ENCODE measurements at regions not wholly inside any gene's neighbourhood (a gene's known extent, or its start where the extent isn't known, plus 50 kb on each side); places are given as distances from the start of the nearest gene placed in this dataset.
A peak's percentile ranks its signal among the peaks of the same experiment; 100 is the strongest.
"Not testable (repeated sequence)": the region's sequence is repeated elsewhere in the genome, so short reads cannot be mapped to it uniquely, and the experiment has no call there.

DNA sequence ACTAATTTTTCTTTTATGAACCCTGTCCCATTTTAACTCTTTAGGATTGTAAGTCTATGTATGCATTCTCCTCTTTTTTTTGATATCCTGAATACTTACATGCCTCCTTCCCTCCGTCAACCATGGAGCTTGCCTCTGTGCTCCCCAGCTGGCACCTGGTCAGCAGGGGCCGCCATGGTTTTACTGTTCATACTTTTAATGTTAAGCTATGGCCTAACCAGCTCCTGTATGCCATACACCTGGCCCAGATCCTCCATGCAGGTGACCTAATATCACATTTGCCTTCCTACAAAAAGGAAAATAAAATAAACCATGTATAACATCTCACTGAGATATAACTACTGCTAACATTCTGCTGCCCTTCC is 283.1 kb upstream of the TRIB2 start:
- DNase-seq = no peak

DNA sequence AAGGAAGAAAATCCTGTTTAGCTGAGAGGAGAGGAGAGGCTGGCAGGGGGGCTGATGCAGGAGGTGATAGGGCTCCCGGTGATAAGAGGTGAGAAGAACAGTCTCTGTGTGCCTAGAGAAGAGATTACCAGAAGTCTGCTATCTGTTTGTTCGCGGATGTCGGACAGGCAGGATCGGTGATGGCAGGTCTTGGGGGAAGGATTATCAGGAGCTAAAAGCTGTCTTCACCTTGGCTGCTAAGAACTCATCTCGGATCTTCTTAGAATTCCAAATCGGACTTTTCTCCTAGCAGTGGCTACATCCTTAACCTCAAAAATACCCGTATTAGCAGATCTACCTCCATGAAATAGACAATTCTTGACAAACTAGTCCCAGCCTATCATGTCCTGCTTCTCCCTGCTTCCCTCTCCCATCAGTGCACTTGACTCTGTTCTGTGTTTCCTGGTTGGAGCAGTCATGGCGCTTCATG is 282.1 kb upstream of the TRIB2 start:
- no peak for DNase-seq

DNA sequence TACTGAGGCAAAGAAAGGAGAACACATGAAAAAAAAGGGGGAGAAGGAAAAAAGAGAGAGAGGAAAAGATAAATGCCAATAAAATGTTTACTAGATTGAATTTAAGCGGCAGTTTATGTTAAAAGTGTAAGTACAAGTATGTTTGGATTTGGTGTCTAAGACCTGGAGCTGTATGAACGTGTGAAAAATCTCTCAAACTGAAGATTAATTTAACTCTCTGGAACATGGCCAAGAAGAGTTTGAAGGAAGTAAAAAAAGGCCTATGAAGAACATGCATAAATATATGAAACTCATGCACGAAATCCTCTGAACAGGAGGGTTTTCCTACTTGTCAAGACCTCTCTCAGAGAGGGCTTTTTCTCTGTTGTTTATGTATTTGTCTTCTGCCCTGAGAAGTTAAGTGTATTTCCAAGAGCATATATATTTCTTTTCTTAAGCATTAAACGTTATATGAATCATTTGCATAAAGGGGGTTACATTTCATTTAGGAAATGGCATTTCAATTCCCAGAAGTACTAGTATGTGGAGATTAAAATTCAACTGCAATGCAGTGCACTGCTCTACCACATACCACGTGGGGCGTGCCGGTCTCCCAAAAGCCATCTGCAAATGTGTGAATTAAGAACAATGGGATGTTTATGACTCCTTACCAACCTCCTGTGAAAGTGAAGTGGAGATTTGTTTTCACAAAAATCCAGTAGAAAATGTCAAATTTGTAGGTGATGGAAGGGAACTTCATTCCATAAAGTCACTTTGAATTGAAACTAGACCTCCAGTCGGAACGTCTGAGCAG is 281.1 kb upstream of the TRIB2 start:
- no peak for DNase-seq

DNA sequence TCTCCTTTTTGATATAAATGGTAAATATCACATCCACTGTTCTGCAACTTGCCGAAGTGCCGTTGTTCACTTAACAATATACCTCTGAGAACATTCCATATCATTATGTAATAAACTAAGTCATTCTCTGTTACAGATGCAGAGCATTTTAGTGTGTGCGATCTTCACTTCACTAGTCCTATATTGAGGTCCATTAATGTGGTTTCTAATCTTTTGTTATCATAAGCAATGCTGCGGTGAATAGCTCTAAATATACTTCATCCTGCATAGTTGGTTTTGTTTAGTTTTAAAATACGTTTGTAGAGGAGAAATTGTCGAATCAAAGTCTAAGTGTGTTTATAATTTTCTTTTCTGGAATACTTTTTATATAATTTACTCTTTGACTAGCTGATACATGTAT is 280.3 kb upstream of the TRIB2 start:
- no peak for DNase-seq

DNA sequence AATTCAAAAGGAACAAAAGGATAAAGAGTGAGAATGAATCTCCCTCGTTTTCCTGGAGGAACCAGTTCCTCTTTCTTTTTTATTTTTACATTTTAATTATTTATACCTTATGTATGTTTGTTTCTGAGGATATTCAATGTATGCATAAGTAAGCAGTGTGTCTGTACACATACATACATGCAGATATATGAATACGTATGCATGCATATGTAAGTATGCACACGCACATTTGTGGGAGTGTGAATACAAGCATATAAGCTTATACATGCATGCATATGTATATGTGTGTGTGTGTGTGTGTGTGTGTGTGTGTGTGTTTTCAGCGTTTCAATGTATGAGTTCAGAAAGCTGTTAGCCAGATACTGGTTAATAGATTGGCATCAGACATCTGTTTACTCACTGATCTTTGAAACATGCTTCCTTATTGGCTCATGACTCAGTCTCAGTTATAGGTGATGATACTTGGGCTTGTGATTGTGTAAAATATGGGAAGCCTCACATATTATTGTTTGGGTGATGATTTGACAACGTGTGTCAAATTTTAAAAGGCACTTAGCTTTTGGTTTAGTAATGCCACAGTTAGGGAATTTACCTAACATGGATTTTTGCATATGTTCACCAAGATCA is 279.7 kb upstream of the TRIB2 start:
- no peak for DNase-seq

DNA sequence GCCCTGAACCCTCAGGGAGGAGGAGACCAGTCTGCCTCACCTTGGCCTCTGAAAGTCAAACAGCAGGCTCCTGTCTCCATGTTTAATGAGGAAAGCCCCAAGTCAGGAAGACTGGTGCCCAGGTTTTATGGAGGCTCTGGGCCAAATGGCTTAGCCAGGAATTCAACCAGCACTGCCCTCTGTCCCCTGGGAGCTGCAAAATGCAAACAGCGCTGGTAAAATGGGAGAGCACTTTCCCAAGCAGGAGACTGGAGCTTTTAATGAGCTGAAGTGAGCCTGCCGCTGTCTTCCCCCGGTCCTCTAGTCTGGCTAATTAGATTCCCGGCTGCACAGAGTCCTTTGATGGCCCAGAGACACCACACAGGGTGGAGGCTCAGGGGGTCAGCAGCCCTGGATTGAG is 276.0 kb upstream of the TRIB2 start:
- DNase-seq = peak; percentile 49

DNA sequence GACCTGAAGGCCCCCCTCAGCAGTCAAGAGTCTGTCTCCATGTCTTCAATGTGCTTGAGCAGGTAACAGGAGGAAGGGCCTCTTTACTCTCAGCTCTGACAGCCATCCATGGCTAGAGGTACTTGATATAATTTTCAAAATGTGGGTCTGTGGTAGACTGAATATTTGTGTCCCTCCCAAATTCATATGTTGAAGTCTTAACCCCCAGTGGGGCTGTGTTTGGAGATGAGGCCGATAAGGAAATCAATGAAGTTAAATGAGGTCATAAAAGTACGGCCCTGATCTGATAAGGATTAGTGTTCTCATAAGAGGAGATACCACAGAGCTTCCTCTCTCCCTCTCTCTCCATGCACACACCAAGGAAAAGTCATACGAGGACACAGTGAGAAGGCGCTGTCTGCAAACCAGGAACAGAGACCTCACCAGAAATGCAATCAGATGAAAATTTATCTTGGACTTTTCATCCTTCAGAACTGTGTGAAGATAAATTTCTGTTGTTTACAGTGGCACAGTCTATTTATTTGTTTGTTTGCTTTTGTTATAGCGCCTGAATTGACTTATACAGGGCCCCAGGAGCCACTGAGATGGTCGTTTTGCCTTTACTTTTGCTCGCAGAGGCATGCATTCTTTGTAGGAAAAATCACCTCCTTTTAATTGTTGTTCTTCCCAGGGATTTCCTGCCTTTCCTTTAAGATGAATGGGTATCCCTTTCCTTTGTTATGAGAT is 274.8 kb upstream of the TRIB2 start:
- DNase-seq = no peak

DNA sequence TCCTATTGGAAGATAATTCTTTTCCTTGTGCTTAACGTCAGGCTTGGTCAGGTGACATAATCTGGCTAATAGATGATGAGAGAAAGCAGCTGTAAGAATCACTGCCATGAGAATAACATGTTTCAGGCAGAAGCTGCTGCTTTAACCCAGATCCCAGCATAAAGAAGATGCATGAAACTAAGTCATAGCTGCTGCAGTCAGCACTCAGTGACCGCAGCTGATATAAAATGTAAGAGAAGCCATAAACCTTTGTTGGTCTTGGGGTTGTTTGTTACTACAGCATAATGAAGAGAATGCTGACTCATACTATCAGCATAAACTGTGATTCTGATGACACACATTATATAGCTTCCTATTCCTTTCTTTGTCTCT is 274.3 kb upstream of the TRIB2 start:
- DNase-seq = peak; percentile 63

DNA sequence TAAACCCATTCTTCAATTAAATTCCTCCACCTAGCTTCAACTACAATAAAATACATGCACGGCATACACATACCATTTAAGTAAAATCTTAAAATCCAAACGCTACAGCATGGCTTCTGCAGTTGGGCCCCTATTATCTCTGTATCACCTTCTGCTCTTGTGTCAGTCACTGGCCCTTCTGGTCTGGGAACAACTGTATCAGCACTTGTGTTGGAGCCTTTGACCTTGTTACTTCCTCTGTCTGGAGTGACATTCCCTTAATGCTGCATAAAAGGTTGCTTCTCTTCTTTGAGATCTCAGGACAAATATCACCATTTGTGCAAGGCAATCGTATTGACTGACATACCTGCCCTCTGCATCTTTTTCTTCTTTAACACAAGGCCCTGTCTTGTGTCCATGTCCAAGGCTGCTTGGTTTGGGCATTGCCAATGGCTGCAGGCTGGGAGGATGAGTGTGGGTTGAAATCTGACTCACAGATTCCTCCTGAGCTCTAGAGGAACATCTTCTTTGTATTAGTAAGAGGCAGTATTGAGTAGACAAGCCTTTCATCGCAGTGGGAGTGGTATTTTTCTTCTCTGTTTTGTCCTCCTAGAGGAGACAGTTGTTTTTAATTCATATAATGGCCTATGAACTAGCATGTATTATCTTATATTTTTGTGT is 267.8 kb upstream of the TRIB2 start:
- DNase-seq = peak; percentile 54

DNA sequence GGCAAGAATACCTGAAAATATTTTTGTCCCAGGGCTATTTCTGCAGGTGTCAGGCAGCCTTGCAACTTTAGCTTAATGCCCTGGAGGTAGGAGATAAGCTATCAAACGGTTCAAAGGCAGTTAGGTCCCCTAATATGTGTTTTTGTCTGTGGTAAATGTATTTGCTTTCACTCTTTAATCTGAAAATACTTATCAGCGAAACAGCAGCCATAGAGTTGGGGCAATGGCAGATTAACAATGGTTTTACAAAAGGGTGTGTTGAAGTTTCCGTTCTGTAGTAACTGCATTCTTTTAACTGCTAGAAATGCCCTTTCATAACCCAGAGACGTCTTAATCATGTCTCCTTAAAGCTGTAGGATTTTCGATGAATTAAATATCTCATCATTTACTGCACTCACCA is 265.0 kb upstream of the TRIB2 start:
- DNase-seq = no peak

DNA sequence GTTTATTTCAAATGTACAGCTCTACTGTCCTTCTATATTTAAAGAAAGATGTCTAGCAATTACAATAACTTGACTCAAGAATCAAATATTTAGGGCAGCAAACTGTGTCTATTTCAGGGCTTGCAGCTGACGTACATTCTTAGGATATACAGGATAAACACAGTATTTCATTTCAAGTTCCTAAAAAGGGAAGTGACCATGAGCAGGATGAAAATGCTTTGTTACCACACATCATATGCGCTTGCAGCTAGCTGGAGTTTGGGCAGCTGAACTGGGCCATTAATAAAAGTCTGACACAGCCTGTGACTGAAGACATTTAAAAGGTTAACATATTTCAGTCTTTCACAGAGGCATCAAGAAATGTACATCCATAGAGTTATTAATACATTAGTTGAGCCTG is 264.6 kb upstream of the TRIB2 start:
- DNase-seq = peak; percentile 52

DNA sequence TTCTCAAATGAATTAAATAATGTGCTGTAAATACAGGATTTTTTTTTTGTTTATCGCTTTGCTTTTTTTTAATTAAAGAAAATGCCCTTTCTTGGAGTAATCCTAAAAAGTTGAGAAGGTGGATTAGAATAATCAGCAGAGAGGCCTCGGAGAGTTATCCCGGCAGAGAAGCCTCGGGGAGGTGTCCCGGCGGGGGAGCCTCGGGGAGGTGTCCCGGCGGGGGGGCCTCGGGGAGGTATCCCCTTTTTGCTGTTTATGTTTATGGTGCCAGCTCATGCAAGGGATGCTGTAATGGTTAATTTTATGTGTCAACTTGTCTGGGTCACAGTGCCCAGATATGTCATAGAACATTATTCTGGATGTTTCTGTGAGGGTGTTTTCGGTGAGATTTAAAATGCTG is 263.0 kb upstream of the TRIB2 start:
- DNase-seq = no peak

DNA sequence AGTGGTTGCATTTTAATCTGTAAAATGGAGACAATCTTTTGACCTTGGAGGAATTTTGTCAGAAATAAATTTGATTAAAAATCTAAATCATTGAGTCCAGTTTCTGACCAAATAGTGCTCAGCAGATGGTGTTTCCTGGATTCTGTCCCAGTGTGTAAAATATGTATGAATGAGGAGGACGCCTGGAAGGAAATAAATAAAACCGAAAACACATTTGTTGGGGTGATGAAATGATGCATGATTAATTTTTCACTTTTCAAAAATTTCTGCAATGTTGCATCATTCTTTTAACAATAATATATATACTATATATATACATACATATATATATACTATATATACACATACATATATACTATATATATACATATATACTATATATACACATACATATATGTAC is 261.1 kb upstream of the TRIB2 start:
- DNase-seq = peak; percentile 58

DNA sequence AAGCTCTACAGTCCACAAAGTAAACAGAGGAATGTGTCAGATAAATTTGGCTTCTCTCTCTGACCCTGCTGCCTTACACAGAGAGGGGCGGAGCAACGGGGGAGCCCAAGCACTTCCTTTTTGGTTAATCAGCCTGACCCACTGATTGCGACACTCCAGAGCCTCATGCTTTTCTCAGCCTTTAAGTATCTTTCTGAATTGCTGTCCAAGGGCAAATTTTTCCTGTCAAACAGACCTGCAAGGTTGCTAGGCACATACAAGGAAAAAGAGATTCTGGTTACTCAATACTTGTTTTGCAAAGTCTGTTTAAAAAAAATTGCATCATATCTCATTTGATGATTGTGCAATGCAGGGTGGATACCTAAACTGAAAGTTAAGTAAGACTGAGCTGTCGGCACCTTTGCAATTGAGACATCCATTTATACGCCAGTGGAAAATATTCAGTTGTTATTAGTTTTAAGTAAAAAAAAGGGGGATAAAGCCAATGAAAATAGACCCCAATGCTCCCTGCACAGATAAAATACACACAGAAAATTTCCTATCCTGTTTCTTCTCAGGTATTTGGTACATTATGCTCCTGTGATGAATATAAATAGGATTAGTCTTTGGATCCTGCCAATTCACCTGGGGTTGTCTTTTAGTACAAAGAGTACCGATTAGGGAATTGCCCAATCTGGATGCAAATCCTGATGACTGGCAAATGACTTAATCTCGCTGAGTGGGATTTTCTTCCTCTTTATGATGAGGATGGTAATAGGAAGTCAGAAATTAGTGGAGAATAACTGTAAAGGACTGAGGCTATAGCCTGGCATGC is 260.2 kb upstream of the TRIB2 start:
- peak; percentile 99 for DNase-seq

DNA sequence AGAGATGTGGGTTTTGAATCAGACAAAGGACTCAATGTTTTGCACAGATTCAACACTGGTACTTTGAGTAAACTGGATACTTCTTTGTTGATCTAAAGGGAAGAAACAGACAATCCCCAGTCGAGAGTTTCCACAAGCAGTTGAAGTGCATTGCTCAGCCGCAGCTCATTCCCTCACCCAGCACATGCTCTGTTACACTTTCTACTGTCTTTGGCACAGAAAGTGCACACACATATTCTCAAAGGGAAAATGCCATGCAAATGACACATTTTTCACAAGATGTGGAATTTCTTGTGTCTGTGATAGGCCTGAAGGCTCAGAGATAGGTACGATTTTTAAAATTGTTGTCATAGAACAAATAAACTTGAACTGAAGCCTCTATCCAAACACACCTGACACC is 258.9 kb upstream of the TRIB2 start:
- DNase-seq = no peak

DNA sequence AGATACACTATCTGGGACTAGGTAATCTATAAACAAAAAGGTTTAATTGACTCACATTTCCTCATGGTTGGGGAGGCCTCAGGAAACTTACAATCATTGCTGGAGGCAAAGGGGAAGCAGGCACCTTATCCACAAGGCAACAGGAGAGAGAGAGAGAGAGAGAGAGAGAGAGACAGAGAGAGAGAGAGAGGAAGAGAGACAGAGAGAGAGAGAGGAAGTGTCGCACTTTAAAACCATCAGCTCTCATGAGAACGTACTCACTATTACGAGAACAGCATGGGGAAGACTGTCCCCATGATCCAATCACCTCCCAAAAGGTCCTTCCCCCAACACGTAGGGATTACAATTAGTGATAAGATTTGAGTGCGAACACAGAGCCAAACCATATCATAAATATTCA is 253.5 kb upstream of the TRIB2 start:
- no peak for DNase-seq

DNA sequence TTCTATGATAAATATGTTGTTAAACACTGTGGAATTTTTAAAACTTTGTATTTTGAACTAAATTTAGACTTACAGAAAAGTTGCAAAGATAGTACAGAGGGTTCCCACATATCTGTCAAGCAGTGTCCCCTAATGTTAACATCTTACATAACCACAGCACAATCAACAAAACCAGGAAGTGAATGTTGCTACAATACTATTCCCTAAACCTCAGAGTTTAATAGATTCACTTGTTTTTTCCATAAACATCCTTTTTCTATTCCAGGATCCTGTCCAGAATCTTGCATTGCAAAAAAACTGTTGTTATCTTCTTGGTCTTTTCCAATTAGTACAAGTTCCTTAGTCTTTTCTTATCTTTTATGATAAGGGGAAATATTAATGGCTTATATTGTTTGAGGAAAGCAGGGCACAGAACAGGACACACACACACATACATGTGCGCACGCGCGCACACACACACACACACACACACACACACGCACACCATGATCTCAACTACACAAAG is 251.1 kb upstream of the TRIB2 start:
- no peak for DNase-seq

DNA sequence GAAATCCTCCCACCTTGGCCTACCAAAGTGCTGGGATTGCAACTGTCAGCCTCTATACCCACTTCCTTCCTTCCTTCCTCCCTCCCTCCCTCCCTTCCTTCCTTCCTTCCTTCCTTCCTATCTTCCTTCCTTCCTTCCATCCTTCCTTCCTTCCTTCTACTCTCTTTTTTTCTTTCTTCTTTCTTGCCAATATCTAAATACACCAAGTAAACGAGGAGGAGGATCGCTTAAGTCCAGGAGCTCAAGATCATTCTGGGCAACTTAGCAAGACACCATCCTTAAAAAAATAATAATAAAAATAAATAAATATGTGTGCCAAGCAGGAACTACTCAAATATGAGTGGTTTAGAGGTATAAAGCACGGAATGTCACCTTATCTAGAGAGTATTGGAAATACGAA is 249.4 kb upstream of the TRIB2 start:
- DNase-seq = no peak

DNA sequence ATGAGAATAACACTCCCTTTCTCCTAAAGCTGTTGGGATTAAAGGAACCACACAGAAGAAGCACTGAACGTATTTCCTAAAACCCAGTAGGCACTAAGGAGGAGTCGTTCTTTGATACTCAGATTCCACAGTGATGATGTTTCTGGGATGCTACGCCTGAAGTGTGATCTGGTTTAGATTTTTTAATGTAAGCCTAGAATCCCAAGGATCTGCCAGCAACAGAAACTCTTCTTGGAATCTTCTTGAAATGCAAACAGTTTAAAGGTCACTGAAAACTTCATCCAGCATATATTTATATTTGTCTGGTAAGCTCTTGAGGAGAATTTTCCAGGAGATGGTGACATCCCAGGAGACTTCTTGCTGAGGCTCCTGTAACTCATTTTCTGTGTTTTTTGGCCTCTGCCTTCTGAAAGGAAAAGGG is 247.6 kb upstream of the TRIB2 start:
- DNase-seq = peak; percentile 79

DNA sequence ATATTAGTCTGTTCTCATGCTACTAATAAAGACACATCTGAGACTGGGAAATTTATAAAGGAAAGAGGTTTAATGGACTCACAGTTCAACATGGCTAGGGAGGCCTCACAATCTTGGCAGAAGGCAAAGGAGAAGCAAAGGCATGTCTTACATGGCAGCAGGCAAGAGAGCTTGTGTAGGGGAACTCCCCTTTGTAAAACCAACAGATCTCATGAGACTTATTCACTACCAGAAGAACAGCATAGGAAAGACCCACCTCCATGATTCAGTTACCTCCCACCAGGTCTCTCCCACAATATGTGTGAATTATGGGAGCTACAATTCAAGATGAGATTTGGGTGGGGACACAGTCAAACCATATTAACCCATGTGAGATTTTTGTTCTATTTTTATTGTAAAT is 244.5 kb upstream of the TRIB2 start:
- DNase-seq = not testable (repeated sequence)

DNA sequence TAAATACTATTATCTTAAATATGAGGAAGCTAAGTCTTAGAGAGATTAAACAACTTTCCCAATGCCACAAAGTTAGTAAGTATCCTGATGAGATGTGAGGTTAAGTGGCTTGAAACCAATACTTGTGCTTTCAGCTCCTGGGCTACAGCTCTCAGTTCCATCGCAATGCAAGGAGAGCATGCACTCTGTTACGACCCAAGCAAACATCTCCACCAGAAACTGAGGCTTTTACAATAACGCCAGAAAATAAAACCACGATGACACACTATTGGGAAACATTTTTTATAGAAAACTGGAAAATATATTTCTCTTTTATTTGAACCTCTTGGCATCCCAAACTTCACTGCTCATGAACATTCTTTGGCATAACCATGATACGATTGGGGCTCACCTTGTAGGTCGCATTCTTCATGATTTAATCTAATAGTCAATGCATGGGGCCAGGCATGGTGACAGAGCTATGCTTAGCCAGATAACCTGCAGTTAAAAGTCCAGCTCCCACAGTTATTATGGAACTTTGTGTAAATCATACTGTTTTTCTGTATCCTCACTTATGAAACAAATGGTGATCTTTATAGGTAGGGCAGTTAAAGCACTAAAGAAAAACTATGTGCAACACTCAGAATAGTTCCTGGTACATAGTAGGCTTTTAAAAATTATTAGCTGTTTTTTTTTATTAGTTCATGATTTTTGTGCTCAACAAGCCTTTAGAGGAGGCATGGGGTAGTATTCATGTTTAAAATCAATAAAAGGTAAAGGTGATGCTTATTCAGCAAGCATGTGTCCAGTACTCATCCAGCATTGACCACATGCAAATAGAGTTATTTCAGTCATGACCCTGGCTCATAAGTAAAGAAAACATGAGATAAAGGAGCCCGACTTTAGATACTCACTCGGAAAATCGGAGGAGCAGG is 238.3 kb upstream of the TRIB2 start:
- DNase-seq = peak; percentile 27
